Motor neuron (in vitro differentiated cells): ENCODE measurements at regions not wholly inside any gene's neighbourhood (a gene's known extent, or its start where the extent isn't known, plus 50 kb on each side); places are given as distances from the start of the nearest gene placed in this dataset.

Experiments used
- ATAC-seq, 8 experiments: fragments of 200-7000 bp; cut with Tn5 transposase; replicated peaks in 6 of 8; 2 replicates each; pipeline ENCODE4 v1.8.0; 2021; ENCODE audit warnings: mild to moderate bottlenecking in 8 of 8, moderate library complexity in 8 of 8
- H3K27ac ChIP-seq, 2 donors: fragments of 250-450 bp; sonication (Bioruptor Pico); 2 replicates each; pipeline ENCODE4 v1.9.0; 2021; ENCODE audit warnings: antibody characterized with exemption in 2 of 2, mild to moderate bottlenecking in 2 of 2, moderate library complexity in 1 of 2
- H3K4me1 ChIP-seq, 2 donors: fragments of 250-450 bp; sonication (Bioruptor Pico); replicated peaks in 1 of 2; 2 replicates each; pipeline ENCODE4 v1.6.1; 2021; ENCODE audit warnings: antibody characterized with exemption in 2 of 2, mild to moderate bottlenecking in 2 of 2, moderate library complexity in 1 of 2
- H3K4me3 ChIP-seq, 5 donors: fragments of 250-450 bp; sonication (Bioruptor Pico); 2 replicates each; pipeline ENCODE4 v1.9.0; 2021; ENCODE audit warnings: antibody characterized with exemption in 5 of 5, mild to moderate bottlenecking in 5 of 5, moderate library complexity in 4 of 5
- WGBS, 10 experiments: fragments of 450-650 bp; shearing (Covaris generic); methylation state at CpG; one replicate each; pipeline ENCODE4 v1.0.0; 2022; 5-methylcytosine and 5-hydroxymethylcytosine counted together
- in situ Hi-C, 9 experiments: fragments of 400-800 bp; cut with MboI; loops; one replicate each; pipeline ENCODE4 v1.15.0; 2021; ENCODE audit warnings: low sequenced_read_pairs in 9 of 9, low pct_unique_long_range_greater_than_20kb in 2 of 9; ENCODE audit not compliant: unreplicated experiment in 9 of 9

GRCh38 chr21:38597421-38597820 lies 99.1 kb upstream of the ERG start:
- H3K4me1 ChIP-seq = no peaks in the 10 kb centered on the region
- 0 to 40% (median 14%) methylated on average over 1 of the region's 2 CpGs; no CpG with 5 or more reads in 7 of the 10 experiments for WGBS, 10 experiments
- in situ Hi-C loops = no loop called here
- no peak overlapping the region for H3K27ac ChIP-seq
- H3K4me3 ChIP-seq = no peak overlapping the region
- peak; percentile 49 to 98 (median 94) for ATAC-seq

GRCh38 chr21:38598413-38598812 lies 100.1 kb upstream of the ERG start:
- Histone ChIP-seq H3K4me3 (no peak overlapping the region), H3K4me1 (no peaks in the 10 kb centered on the region), H3K27ac (no peak overlapping the region)
- 14 to 96% (median 77%) methylated on average over 1 to 3 of the region's 5 CpGs; no CpG with 5 or more reads in 4 of the 10 experiments for WGBS, 10 experiments
- no peak for ATAC-seq
- in situ Hi-C loops = no loop called here

- in situ Hi-C loops = no loop called here
- ATAC-seq = no peak
- no peak overlapping the region for H3K27ac ChIP-seq
- peaks cover 0 to under 1% of the 10 kb centered on the region in 2 donors for H3K4me1 ChIP-seq
- WGBS, 10 experiments = 70 to 100% (median 86%) methylated on average over 2 to 7 of the region's 8 CpGs; no CpG with 5 or more reads in 2 of the 10 experiments
- H3K4me3 ChIP-seq = no peak overlapping the region
These were observed 101.2 kb upstream of the ERG start for GRCh38 chr21:38599381-38599975.

- in situ Hi-C loops = no loop called here
- WGBS, 10 experiments = 43 to 100% (median 82%) methylated on average over 1 to 5 of the region's 7 CpGs; no CpG with 5 or more reads in 2 of the 10 experiments
- Histone ChIP-seq H3K27ac (no peak overlapping the region), H3K4me1 (peaks cover 0 to 6% of the 10 kb centered on the region in 2 donors), H3K4me3 (no peak overlapping the region)
- ATAC-seq = no peak
These were observed 101.8 kb upstream of the ERG start for GRCh38 chr21:38600106-38600505.

GRCh38 chr21:38605236-38605635 lies 107.0 kb upstream of the ERG start:
- ATAC-seq = peak in 2 of 8 experiments; percentile 41
- in situ Hi-C loops = no loop called here
- H3K27ac ChIP-seq = no peak overlapping the region
- WGBS, 10 experiments = 52 to 100% (median 85%) methylated on average over 1 to 3 of the region's 3 CpGs
- H3K4me3 ChIP-seq = no peak overlapping the region
- H3K4me1 ChIP-seq = peaks cover 0 to 11% of the 10 kb centered on the region in 2 donors

GRCh38 chr21:38609580-38609979 lies 111.3 kb upstream of the ERG start:
- in situ Hi-C loops = no loop called here
- no peak overlapping the region for H3K27ac ChIP-seq
- no peak overlapping the region for H3K4me3 ChIP-seq
- ATAC-seq = no peak
- 41 to 100% (median 89%) methylated on average over 2 to 4 of the region's 4 CpGs; no CpG with 5 or more reads in 1 of the 10 experiments for WGBS, 10 experiments
- H3K4me1 ChIP-seq = peaks cover 0 to 10% of the 10 kb centered on the region in 2 donors

GRCh38 chr21:38610623-38611251 lies 112.5 kb upstream of the ERG start:
- in situ Hi-C loops = no loop called here
- Histone ChIP-seq H3K27ac (no peak overlapping the region), H3K4me1 (no peaks in the 10 kb centered on the region), H3K4me3 (no peak overlapping the region)
- WGBS, 10 experiments = 75 to 100% (median 83%) methylated on average over 1 to 5 of the region's 9 CpGs; no CpG with 5 or more reads in 3 of the 10 experiments
- ATAC-seq = no peak

- peak in 2 of 8 experiments; percentile 22 to 27 for ATAC-seq
- 11 to 95% (median 85%) methylated on average over 2 to 6 of the region's 8 CpGs; no CpG with 5 or more reads in 2 of the 10 experiments for WGBS, 10 experiments
- no peak overlapping the region for H3K27ac ChIP-seq
These were observed 113.0 kb upstream of the ERG start for GRCh38 chr21:38611277-38611676.

GRCh38 chr21:38613686-38614085 lies 115.4 kb upstream of the ERG start:
- in situ Hi-C loops = no loop called here
- no peak for ATAC-seq
- no peak overlapping the region for H3K27ac ChIP-seq
- no peak overlapping the region for H3K4me3 ChIP-seq
- 20 to 87% (median 70%) methylated on average over 1 to 3 of the region's 6 CpGs; no CpG with 5 or more reads in 5 of the 10 experiments for WGBS, 10 experiments
- H3K4me1 ChIP-seq = no peaks in the 10 kb centered on the region

More at GRCh38 chr21:38611277-38611676, 113.0 kb upstream of the ERG start:
- Histone ChIP-seq H3K4me3 (no peak overlapping the region), H3K4me1 (no peaks in the 10 kb centered on the region)
- in situ Hi-C loops = no loop called here

- H3K27ac ChIP-seq = no peak overlapping the region
- H3K4me1 ChIP-seq = peaks cover 0 to 4% of the 10 kb centered on the region in 2 donors
- no peak overlapping the region for H3K4me3 ChIP-seq
- in situ Hi-C loops = no loop called here
- 62 to 100% (median 86%) methylated on average over 1 to 5 of the region's 5 CpGs; no CpG with 5 or more reads in 5 of the 10 experiments for WGBS, 10 experiments
- no peak for ATAC-seq
These were observed 116.3 kb upstream of the ERG start for GRCh38 chr21:38614558-38614957.

GRCh38 chr21:38619480-38619879 lies 121.2 kb upstream of the ERG start:
- Histone ChIP-seq H3K4me3 (no peak overlapping the region), H3K4me1 (peaks cover 0 to 12% of the 10 kb centered on the region in 2 donors), H3K27ac (no peak overlapping the region)
- in situ Hi-C loops = no loop called here
- WGBS, 10 experiments = 15 to 100% (median 69%) methylated on average over 1 to 2 of the region's 2 CpGs; no CpG with 5 or more reads in 2 of the 10 experiments
- peak in 6 of 8 experiments; percentile 50 to 97 (median 88) for ATAC-seq

GRCh38 chr21:38619992-38620479 lies 121.8 kb upstream of the ERG start:
- 13 to 100% (median 72%) methylated on average over 2 to 9 of the region's 9 CpGs for WGBS, 10 experiments
- peak in 4 of 8 experiments; percentile 15 to 65 (median 32) for ATAC-seq
- Histone ChIP-seq H3K27ac (no peak overlapping the region), H3K4me3 (no peak overlapping the region), H3K4me1 (peaks cover 0 to 12% of the 10 kb centered on the region in 2 donors)
- in situ Hi-C loops = no loop called here

- Histone ChIP-seq H3K4me1 (peaks cover 0 to 12% of the 10 kb centered on the region in 2 donors), H3K4me3 (no peak overlapping the region), H3K27ac (no peak overlapping the region)
- 67 to 100% (median 83%) methylated on average over 1 to 3 of the region's 3 CpGs; no CpG with 5 or more reads in 3 of the 10 experiments for WGBS, 10 experiments
- in situ Hi-C loops = no loop called here
- no peak for ATAC-seq
These were observed 122.9 kb upstream of the ERG start for GRCh38 chr21:38621132-38621531.
